ENCODE measurements at regions not wholly inside any gene's neighbourhood (a gene's known extent, or its start where the extent isn't known, plus 50 kb on each side); places are given as distances from the start of the nearest gene placed in this dataset.

GRCh38 chr9:107190061-107190935 is 92.8 kb upstream of the RAD23B start:
- Histone ChIP-seq H3K4me3 (no peak overlapping the region), H3K27ac (no peak overlapping the region)

- Histone ChIP-seq H3K4me3 (no peak overlapping the region), H3K27ac (no peak overlapping the region)
These were observed 92.2 kb upstream of the RAD23B start for GRCh38 chr9:107190936-107191290.

- Histone ChIP-seq H3K4me3 (no peak overlapping the region), H3K27ac (no peak overlapping the region)
These were observed 89.8 kb upstream of the RAD23B start for GRCh38 chr9:107193251-107193650.

- no peak overlapping the region for H3K4me3 ChIP-seq
- H3K27ac ChIP-seq, result no peak overlapping the region
These were observed 84.4 kb upstream of the RAD23B start for GRCh38 chr9:107198718-107199117.

GRCh38 chr9:107208121-107208520 is 75.0 kb upstream of the RAD23B start:
- no peak overlapping the region for H3K4me3 ChIP-seq
- H3K27ac ChIP-seq, result no peak overlapping the region

GRCh38 chr9:107210775-107211174 is 72.3 kb upstream of the RAD23B start:
- Histone ChIP-seq H3K4me3 (no peak overlapping the region), H3K27ac (no peak overlapping the region)

GRCh38 chr9:107211284-107211923 is 71.7 kb upstream of the RAD23B start:
- Histone ChIP-seq H3K4me3 (no peak overlapping the region), H3K27ac (no peak overlapping the region)

GRCh38 chr9:107212613-107213012 is 70.5 kb upstream of the RAD23B start:
- H3K4me3 ChIP-seq, result no peak overlapping the region
- no peak overlapping the region for H3K27ac ChIP-seq

- Histone ChIP-seq H3K27ac (no peak overlapping the region), H3K4me3 (no peak overlapping the region)
These were observed 70.0 kb upstream of the RAD23B start for GRCh38 chr9:107213080-107213479.

GRCh38 chr9:107213561-107214028 is 69.5 kb upstream of the RAD23B start:
- H3K4me3 ChIP-seq, result no peak overlapping the region
- H3K27ac ChIP-seq, result no peak overlapping the region

GRCh38 chr9:107214381-107214780 is 68.7 kb upstream of the RAD23B start:
- no peak overlapping the region for H3K4me3 ChIP-seq
- H3K27ac ChIP-seq, result no peak overlapping the region

GRCh38 chr9:107214915-107215314 is 68.2 kb upstream of the RAD23B start:
- H3K27ac ChIP-seq, result no peak overlapping the region
- H3K4me3 ChIP-seq, result no peak overlapping the region

GRCh38 chr9:107215381-107215780 is 67.7 kb upstream of the RAD23B start:
- no peak overlapping the region for H3K27ac ChIP-seq
- H3K4me3 ChIP-seq, result no peak overlapping the region

GRCh38 chr9:107216329-107216728 is 66.8 kb upstream of the RAD23B start:
- H3K27ac ChIP-seq, result no peak overlapping the region
- no peak overlapping the region for H3K4me3 ChIP-seq

- no peak overlapping the region for H3K4me3 ChIP-seq
- no peak overlapping the region for H3K27ac ChIP-seq
These were observed 64.1 kb upstream of the RAD23B start for GRCh38 chr9:107218829-107219485.

- no peak overlapping the region for H3K27ac ChIP-seq
- no peak overlapping the region for H3K4me3 ChIP-seq
These were observed 63.5 kb upstream of the RAD23B start for GRCh38 chr9:107219486-107220077.

- Histone ChIP-seq H3K4me3 (no peak overlapping the region), H3K27ac (no peak overlapping the region)
These were observed 61.8 kb upstream of the RAD23B start for GRCh38 chr9:107221321-107221720.

GRCh38 chr9:107222020-107222522 is 61.0 kb upstream of the RAD23B start:
- no peak overlapping the region for H3K4me3 ChIP-seq
- H3K27ac ChIP-seq, result no peak overlapping the region

- no peak overlapping the region for H3K4me3 ChIP-seq
- H3K27ac ChIP-seq, result no peak overlapping the region
These were observed 59.7 kb upstream of the RAD23B start for GRCh38 chr9:107223381-107223780.

GRCh38 chr9:107224252-107224651 is 58.8 kb upstream of the RAD23B start:
- no peak overlapping the region for H3K4me3 ChIP-seq
- H3K27ac ChIP-seq, result no peak overlapping the region
